HCT116 (cell line): ENCODE measurements at regions not wholly inside any gene's neighbourhood (a gene's known extent, or its start where the extent isn't known, plus 50 kb on each side); places are given as distances from the start of the nearest gene placed in this dataset.

ENCODE experiments used
- CEBPB ChIP-seq: IDR thresholded peaks from 2 replicates; pipeline ENCODE4 v1.6.1; 2012; ENCODE audit warnings: low read depth
- ELF1 ChIP-seq: IDR thresholded peaks from 2 replicates; pipeline ENCODE4 v1.6.1; 2012; ENCODE audit warnings: low read depth, borderline replicate concordance
- EZH2 ChIP-seq: fragments of 200-600 bp; sonication (generic); IDR thresholded peaks from 2 replicates; pipeline ENCODE4 v1.6.1; 2017; ENCODE audit warnings: antibody characterized with exemption, mixed run types
- EZH2phosphoT487 ChIP-seq: fragments of 200-600 bp; IDR thresholded peaks from 2 replicates; pipeline ENCODE4 v1.6.1; 2018; ENCODE audit warnings: antibody characterized with exemption, borderline replicate concordance
- FOSL1 ChIP-seq: IDR thresholded peaks from 2 replicates; pipeline ENCODE4 v1.6.1; 2012; ENCODE audit warnings: low read depth
- POLR2A ChIP-seq: IDR thresholded peaks from 2 replicates; pipeline ENCODE4 v1.7.0; 2011; ENCODE audit warnings: borderline replicate concordance; ENCODE audit not compliant: insufficient read depth, insufficient read length; ENCODE audit errors: extremely low read depth
- POLR2AphosphoS5 ChIP-seq: IDR thresholded peaks from 2 replicates; pipeline ENCODE4 v1.6.1; 2011; ENCODE audit warnings: mild to moderate bottlenecking, low read depth, low read length, moderate library complexity
- SIN3A ChIP-seq: IDR thresholded peaks from 2 replicates; pipeline ENCODE4 v1.6.1; 2012; ENCODE audit warnings: low read depth
- TF ChIP-seq, protein P1 (sequence below), 3 experiments: fragments of 200-600 bp in 1 of 3; sonication (generic) in 1 of 3; IDR thresholded peaks in 2 of 3; conservative IDR thresholded peaks in 1 of 3; 2 replicates each; pipeline ENCODE4 v1.5.1; 2012 to 2017; ENCODE audit warnings: low read depth in 2 of 3, low read length in 2 of 3, antibody characterized with exemption in 1 of 3, borderline replicate concordance in 1 of 3, control low read depth in 1 of 3, mild to moderate bottlenecking in 1 of 3, mixed read lengths in 1 of 3, mixed run types in 1 of 3, moderate library complexity in 1 of 3; ENCODE audit not compliant: insufficient read depth in 1 of 3
- TF ChIP-seq, protein P2 (sequence below): IDR thresholded peaks from 2 replicates; pipeline ENCODE4 v1.6.1; 2011; ENCODE audit warnings: mild to moderate bottlenecking, low read length, moderate library complexity; ENCODE audit not compliant: insufficient replicate concordance; ENCODE audit errors: extremely low read depth

DNA sequence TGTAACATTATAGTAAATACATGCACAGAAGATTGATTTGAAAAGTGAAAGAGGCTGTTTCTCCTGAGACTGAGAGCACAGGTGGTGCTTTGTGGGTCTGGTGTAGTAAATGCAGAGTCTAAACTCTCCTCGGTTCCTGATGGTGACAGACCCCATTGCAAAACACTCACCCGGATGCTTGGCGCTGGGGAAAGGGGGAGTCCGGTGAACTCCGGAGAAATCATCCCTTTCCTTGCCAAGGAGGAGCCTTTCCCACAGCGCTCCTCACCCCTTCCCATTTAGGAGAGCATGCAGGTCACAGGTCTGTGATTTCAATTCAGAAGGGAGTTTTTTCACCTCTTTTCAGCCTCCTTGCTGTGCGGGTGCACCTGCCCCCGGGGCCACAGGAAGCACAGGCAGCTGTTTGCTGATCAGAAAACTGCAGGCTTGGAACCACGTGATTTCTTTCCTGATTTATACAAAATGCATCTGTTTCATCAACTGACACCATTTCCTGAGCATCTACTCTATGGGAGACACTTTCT lies 75.6 kb upstream of the LYZL2 start:
- TF ChIP-seq POLR2A (no peak), SIN3A (no peak), EZH2 (no peak), CEBPB (no peak), POLR2AphosphoS5 (no peak), ELF1 (no peak), FOSL1 (no peak), EZH2phosphoT487 (no peak)
- TF ChIP-seq, protein P1, sequence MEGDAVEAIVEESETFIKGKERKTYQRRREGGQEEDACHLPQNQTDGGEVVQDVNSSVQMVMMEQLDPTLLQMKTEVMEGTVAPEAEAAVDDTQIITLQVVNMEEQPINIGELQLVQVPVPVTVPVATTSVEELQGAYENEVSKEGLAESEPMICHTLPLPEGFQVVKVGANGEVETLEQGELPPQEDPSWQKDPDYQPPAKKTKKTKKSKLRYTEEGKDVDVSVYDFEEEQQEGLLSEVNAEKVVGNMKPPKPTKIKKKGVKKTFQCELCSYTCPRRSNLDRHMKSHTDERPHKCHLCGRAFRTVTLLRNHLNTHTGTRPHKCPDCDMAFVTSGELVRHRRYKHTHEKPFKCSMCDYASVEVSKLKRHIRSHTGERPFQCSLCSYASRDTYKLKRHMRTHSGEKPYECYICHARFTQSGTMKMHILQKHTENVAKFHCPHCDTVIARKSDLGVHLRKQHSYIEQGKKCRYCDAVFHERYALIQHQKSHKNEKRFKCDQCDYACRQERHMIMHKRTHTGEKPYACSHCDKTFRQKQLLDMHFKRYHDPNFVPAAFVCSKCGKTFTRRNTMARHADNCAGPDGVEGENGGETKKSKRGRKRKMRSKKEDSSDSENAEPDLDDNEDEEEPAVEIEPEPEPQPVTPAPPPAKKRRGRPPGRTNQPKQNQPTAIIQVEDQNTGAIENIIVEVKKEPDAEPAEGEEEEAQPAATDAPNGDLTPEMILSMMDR (IDR thresholded peaks at IDR 0.05 in 2 of 3, conservative IDR thresholded peaks at IDR 0.05 in 1 of 3; ENCODE audit: borderline replicate concordance in 1 of 3, insufficient read depth in 1 of 3, low read depth in 2 of 3, low read length in 2 of 3) = no peak
- TF ChIP-seq, protein P2, sequence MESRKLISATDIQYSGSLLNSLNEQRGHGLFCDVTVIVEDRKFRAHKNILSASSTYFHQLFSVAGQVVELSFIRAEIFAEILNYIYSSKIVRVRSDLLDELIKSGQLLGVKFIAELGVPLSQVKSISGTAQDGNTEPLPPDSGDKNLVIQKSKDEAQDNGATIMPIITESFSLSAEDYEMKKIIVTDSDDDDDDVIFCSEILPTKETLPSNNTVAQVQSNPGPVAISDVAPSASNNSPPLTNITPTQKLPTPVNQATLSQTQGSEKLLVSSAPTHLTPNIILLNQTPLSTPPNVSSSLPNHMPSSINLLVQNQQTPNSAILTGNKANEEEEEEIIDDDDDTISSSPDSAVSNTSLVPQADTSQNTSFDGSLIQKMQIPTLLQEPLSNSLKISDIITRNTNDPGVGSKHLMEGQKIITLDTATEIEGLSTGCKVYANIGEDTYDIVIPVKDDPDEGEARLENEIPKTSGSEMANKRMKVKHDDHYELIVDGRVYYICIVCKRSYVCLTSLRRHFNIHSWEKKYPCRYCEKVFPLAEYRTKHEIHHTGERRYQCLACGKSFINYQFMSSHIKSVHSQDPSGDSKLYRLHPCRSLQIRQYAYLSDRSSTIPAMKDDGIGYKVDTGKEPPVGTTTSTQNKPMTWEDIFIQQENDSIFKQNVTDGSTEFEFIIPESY = no peak
